Prostate gland (tissue), 2 donors: ENCODE measurements at regions not wholly inside any gene's neighbourhood (a gene's known extent, or its start where the extent isn't known, plus 50 kb on each side); places are given as distances from the start of the nearest gene placed in this dataset.

Experiments used
- CTCF ChIP-seq, 4 experiments: fragments of 200-600 bp in 2 of 4; fragments of 450-650 bp in 2 of 4; sonication (generic) in 2 of 4; IDR thresholded peaks; 1 replicate in 3 of 4; 2 replicates in 1 of 4; pipeline ENCODE4 v1.5.1; 2016 to 2019; ENCODE audit warnings: antibody characterized with exemption in 4 of 4, mild to moderate bottlenecking in 2 of 4, moderate library complexity in 2 of 4
- POLR2A ChIP-seq: fragments of 450-650 bp; IDR thresholded peaks from one replicate; pipeline ENCODE4 v1.6.1; 2016; ENCODE audit warnings: antibody characterized with exemption, mild to moderate bottlenecking
- POLR2AphosphoS5 ChIP-seq: sonication (generic); formaldehyde crosslinking; IDR thresholded peaks from one replicate; pipeline ENCODE4 v1.6.1; 2017; ENCODE audit warnings: antibody characterized with exemption

DNA sequence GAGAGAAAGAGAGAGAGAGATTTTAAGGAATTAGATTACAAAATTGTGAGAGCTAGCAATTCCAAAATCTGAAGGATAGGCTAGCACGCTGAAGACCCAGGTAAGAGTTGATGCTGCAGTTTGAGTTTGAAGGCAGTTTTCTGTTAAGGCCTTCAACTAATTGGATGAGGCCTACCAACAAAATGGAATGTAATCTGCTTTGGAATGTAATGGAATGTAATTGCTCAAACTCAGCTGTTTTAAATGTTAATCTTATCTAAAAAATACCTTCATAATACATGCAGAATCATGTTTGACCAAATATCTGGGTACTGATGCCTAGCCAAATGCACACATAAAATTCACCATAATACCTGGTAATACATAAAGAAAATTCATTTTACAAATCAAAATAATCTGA, 976.1 kb downstream of the LTN1 start:
- TF ChIP-seq CTCF (IDR thresholded peaks at IDR 0.05) (no peak), POLR2A (no peak), POLR2AphosphoS5 (no peak)
